Tibial artery (tissue), 4 donors: ENCODE measurements at regions not wholly inside any gene's neighbourhood (a gene's known extent, or its start where the extent isn't known, plus 50 kb on each side); places are given as distances from the start of the nearest gene placed in this dataset.

Experiments
- DNase-seq, 2 donors: peaks; one replicate each; pipeline ENCODE4 v3.0.0-alpha.2; 2019
- H3K27ac ChIP-seq, 2 donors: fragments of 200-600 bp; sonication (generic) in 1 of 2; 1 replicate in 1 of 2; 2 replicates in 1 of 2; pipeline ENCODE4 v1.5.1; 2018 to 2019; ENCODE audit warnings: mild to moderate bottlenecking in 1 of 2
- H3K27me3 ChIP-seq, 2 donors: fragments of 200-600 bp; sonication (generic) in 1 of 2; one replicate each; pipeline versions ENCODE4 v1.5.1 to v1.6.0; 2016 to 2019
- H3K36me3 ChIP-seq, 3 donors: fragments of 200-600 bp; sonication (generic) in 2 of 3; one replicate each; pipeline ENCODE4 v1.5.1; 2016 to 2019; ENCODE audit warnings: mild to moderate bottlenecking in 2 of 3
- H3K4me1 ChIP-seq, 4 donors: fragments of 200-600 bp; sonication (generic) in 2 of 4; 1 replicate in 3 of 4; 2 replicates in 1 of 4; pipeline ENCODE4 v1.5.1; 2016 to 2019
- H3K4me3 ChIP-seq, 2 donors: fragments of 200-600 bp; sonication (generic) in 1 of 2; 1 replicate in 1 of 2; 2 replicates in 1 of 2; pipeline ENCODE4 v1.5.1; 2018 to 2019; ENCODE audit warnings: mild to moderate bottlenecking in 2 of 2
- H3K9me3 ChIP-seq, 3 donors: fragments of 200-600 bp; sonication (generic) in 1 of 3; one replicate each; pipeline ENCODE4 v1.5.1; 2016 to 2019
- intact Hi-C: fragments of 100-400 bp; cut with DNase I; formaldehyde crosslinking; loops from one replicate; pipeline ENCODE4 v1.15.0; 2023; ENCODE audit warnings: low total_unique reads
- TF ChIP-seq, protein P1 (sequence below), 2 experiments: fragments of 200-600 bp in 1 of 2; fragments of 450-650 bp in 1 of 2; IDR thresholded peaks; one replicate each; pipeline ENCODE4 v1.5.1; 2017 to 2019; ENCODE audit warnings: antibody characterized with exemption in 2 of 2, mild to moderate bottlenecking in 1 of 2, moderate library complexity in 1 of 2

DNA sequence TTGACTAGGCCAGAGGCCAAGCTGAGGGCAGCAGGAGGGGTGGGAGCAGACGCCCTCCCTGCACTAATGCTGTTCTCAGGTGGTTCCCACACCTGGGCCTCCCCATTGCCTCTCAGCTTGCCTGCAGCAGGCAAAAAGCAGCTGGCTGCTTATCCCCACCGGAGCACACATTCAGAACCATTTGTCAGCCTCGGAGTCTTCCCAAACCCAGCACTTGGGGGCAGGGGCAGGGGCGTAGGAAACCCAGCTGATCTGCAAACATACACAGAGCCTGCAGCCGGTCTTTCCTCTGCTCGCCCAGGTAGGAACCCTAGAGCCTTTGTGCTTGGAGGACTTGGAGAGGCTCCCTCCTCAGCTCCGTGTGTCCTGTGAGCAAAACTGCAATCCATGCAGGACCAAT is 249.8 kb downstream of the CYP26B1 start:
- Histone ChIP-seq H3K36me3 (no peaks in the 10 kb centered on the region), H3K27ac (no peak overlapping the region), H3K9me3 (no peaks in the 10 kb centered on the region), H3K4me1 (no peaks in the 10 kb centered on the region), H3K4me3 (no peak overlapping the region), H3K27me3 (peaks cover 0 to 11% of the 10 kb centered on the region in 2 donors)
- intact Hi-C loops: no loop called here
- TF ChIP-seq, protein P1, sequence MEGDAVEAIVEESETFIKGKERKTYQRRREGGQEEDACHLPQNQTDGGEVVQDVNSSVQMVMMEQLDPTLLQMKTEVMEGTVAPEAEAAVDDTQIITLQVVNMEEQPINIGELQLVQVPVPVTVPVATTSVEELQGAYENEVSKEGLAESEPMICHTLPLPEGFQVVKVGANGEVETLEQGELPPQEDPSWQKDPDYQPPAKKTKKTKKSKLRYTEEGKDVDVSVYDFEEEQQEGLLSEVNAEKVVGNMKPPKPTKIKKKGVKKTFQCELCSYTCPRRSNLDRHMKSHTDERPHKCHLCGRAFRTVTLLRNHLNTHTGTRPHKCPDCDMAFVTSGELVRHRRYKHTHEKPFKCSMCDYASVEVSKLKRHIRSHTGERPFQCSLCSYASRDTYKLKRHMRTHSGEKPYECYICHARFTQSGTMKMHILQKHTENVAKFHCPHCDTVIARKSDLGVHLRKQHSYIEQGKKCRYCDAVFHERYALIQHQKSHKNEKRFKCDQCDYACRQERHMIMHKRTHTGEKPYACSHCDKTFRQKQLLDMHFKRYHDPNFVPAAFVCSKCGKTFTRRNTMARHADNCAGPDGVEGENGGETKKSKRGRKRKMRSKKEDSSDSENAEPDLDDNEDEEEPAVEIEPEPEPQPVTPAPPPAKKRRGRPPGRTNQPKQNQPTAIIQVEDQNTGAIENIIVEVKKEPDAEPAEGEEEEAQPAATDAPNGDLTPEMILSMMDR (IDR thresholded peaks at IDR 0.05): no peak
- DNase-seq: no peak

- intact Hi-C loops: no loop called here
- no peak for DNase-seq
These were observed 250.6 kb downstream of the CYP26B1 start for GRCh38 chr2:71897137-71897480.

DNA sequence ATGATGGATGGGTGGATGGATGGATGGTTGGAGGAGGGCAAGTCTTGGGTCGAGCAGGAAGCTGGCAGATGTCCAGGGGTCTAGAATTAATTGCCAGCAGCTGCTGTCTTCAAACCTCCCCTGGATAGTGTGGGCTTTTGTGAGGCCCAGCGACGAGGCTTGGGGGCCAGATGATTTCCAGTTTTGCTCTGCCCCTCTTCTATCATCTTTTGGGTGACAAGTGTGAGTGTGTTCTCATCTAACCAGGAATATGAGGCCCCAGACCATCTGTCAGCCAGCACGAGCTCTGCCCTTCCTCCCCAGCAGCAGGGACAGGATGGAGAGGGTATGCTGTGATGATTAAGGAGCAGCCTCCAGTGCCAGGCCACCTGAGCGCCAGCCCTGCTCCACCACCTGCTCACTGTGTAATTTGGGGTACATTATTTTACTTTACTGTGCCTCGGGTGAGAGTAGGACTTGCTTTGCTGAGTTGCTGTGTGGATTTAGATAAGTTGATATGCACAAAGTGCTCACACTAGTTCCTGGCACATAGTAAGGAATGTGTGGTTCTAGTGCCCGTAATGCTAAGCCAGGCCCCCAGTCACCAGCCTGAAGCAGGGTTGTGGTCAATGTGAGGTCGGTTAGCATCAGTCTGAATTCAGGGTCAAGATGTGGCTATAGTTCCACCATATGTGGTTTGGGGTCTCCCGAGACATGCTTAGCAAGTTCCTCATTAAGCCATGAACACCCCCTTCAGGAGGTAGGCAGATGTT is 251.1 kb downstream of the CYP26B1 start:
- H3K36me3 ChIP-seq: no peaks in the 10 kb centered on the region
- no peaks in the 10 kb centered on the region for H3K9me3 ChIP-seq
- no peak overlapping the region for H3K4me3 ChIP-seq
- intact Hi-C loops: no loop called here
- TF ChIP-seq, protein P1 (IDR thresholded peaks at IDR 0.05): no peak
- H3K4me1 ChIP-seq: no peaks in the 10 kb centered on the region
- peaks cover 0 to 11% of the 10 kb centered on the region in 2 donors for H3K27me3 ChIP-seq
- H3K27ac ChIP-seq: no peak overlapping the region
- DNase-seq: no peak

More at GRCh38 chr2:71897137-71897480, 250.6 kb downstream of the CYP26B1 start:
- no peak overlapping the region for H3K4me3 ChIP-seq
- TF ChIP-seq, protein P1 (IDR thresholded peaks at IDR 0.05): no peak
- no peaks in the 10 kb centered on the region for H3K9me3 ChIP-seq
- no peaks in the 10 kb centered on the region for H3K36me3 ChIP-seq
- H3K4me1 ChIP-seq: no peaks in the 10 kb centered on the region
- H3K27me3 ChIP-seq: peaks cover 0 to 11% of the 10 kb centered on the region in 2 donors
- H3K27ac ChIP-seq: no peak overlapping the region

- peaks cover 0 to 5% of the 10 kb centered on the region in 2 donors for H3K27me3 ChIP-seq
- TF ChIP-seq, protein P1 (IDR thresholded peaks at IDR 0.05): no peak
- peak in 1 of 2 donors; percentile 51 for DNase-seq
- intact Hi-C loops: no loop called here
- H3K27ac ChIP-seq: no peak overlapping the region
- H3K4me3 ChIP-seq: no peak overlapping the region
- no peaks in the 10 kb centered on the region for H3K9me3 ChIP-seq
- H3K36me3 ChIP-seq: no peaks in the 10 kb centered on the region
- no peaks in the 10 kb centered on the region for H3K4me1 ChIP-seq
These were observed 252.1 kb downstream of the CYP26B1 start for GRCh38 chr2:71895320-71896161.

DNA sequence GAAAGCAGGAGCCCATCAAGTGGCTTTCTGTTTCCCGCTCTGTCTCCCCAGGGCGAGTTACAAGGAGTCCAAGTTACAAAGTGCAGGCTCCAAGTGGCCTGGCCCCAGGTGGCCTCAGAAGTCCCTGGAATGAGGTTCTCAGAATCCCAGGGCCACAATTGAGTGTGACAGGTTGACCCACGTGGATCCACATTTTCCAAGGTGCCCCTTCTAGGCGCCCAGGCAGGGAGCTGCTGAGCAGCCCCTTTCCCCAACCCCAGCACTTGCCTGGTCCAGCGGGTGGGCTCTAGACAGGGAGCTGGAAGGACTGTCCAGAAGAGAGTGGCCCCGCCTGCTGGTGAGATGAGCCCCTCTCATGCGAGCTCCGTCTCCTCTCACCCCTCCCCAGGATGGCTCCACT is 253.4 kb downstream of the CYP26B1 start:
- Histone ChIP-seq H3K4me1 (no peaks in the 10 kb centered on the region), H3K36me3 (no peaks in the 10 kb centered on the region), H3K27ac (no peak overlapping the region), H3K27me3 (peaks cover 0 to 5% of the 10 kb centered on the region in 2 donors), H3K9me3 (no peaks in the 10 kb centered on the region), H3K4me3 (no peak overlapping the region)
- DNase-seq: no peak
- TF ChIP-seq, protein P1 (IDR thresholded peaks at IDR 0.05): no peak
- intact Hi-C loops: no loop called here
